ENCODE measurements at regions not wholly inside any gene's neighbourhood (a gene's known extent, or its start where the extent isn't known, plus 50 kb on each side); places are given as distances from the start of the nearest gene placed in this dataset.

DNA sequence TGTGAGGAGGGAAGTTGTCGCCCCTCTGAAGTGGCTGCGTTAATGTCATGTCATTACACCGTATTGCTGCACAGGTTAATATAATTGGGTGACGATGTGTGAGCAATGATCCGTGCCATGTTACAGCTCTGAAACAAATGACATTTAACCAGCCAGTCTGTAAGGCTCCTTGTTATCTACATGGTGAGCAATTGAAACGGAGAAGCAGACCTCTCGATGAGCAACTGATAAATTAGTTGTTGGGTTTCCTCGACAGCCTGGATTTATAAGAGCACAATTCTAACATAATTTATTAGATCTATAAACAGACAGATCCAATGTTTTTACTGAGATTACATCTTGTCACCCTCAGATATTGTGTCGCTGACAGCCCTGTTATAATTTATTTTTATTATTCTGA, 49.9 kb upstream of the MAFB start:
- no peak for DNase-seq

DNA sequence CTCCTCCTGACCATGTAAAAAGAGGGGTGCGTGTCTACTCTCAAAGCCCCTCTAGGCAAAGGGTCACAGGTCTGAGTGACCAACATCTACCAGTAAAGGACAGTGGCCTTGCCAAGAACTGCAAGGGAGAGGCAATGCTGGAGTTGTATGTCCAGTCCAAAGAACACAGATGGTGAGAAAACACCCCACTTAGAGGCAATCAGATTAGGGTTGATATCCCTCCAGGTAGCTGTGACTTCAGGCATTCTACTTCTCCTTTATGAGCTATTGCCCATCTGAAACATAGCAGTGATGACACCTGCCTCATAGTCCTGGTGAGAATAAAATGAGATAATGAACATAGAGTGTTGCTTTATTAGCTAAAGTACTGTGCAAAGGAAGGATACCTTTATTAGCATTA, 50.8 kb upstream of the MAFB start:
- DNase-seq: no peak

- peak; percentile 20 for DNase-seq
These were observed 52.6 kb upstream of the MAFB start for GRCh38 chr20:40741507-40742106.

DNA sequence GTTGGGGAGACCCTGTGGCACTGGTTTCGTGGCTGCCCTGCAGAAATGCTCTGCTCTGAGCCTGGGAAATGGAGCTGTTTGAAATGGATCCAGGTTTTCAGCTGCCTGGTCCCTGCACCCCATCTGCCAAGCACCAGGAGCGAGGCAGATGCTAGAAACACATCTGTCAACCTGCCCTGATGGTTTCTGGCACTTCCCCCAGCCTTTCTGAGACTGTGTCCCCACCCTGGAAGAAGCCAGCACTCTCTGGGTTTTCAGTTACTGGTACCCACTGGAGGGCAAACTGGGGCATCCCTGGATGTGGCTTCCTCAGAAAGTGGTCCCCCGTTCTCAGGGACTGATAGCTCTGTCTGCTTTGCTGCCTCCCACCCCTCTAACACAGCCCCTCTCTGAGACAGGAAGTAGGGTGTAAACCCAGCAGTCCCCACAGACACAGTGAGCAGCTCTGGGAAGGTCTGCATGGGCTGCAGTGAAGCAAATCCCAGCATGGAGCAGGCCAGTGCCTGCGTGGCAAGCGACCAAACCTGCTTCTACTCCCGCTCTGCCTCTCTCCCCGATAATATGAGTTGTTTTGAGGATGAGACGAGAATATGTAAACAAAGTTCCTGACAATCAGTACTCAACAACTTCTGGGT, 54.2 kb upstream of the MAFB start:
- DNase-seq: no peak

GRCh38 chr20:40744072-40744817, 55.2 kb upstream of the MAFB start:
- DNase-seq: no peak

GRCh38 chr20:40744818-40745175, 55.8 kb upstream of the MAFB start:
- DNase-seq: no peak

DNA sequence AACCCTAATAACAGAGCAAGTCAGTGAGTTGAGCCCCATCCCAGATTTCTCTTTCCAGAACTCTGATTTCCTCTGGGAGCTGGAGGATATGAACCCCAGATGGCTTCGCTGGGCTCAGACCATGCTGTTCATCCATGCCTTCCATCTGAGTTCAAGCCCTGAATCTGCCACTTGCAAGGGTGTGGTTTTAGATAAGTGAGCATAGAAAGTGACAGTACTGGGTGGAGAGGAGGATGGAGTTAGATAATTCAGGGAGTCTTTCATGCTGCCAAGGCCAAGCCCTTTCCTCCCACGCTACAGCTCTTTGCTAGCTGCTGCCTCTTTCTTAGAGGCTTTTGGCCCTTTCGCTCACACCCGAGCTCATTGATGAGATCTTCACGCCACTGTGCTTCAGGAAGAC, 57.2 kb upstream of the MAFB start:
- no peak for DNase-seq

GRCh38 chr20:40748182-40748581, 59.1 kb upstream of the MAFB start:
- no peak for DNase-seq

DNA sequence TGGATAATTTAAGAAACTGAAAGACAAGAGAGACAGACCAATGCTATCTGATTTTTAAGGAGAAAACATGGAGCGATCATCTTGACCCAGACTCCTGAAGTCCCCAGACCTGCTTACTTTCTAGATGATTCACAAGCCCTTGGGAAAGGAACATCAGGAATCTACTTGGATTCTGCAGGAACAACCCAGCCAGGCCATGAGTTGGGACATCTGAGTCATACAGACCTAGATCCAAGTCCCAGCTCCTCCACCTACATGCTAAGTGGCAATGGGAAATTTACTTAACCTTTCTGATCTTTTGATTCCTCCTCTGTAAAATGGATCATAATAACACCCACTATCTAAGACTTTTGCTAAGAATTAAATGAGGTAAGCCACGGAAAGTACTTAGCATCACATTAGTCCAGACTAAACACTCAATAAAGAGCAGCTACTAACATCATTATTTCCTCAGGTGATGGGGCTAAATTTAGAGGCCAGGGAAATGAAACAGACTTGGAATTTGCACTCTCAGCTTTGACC, 61.0 kb upstream of the MAFB start:
- DNase-seq: no peak

DNA sequence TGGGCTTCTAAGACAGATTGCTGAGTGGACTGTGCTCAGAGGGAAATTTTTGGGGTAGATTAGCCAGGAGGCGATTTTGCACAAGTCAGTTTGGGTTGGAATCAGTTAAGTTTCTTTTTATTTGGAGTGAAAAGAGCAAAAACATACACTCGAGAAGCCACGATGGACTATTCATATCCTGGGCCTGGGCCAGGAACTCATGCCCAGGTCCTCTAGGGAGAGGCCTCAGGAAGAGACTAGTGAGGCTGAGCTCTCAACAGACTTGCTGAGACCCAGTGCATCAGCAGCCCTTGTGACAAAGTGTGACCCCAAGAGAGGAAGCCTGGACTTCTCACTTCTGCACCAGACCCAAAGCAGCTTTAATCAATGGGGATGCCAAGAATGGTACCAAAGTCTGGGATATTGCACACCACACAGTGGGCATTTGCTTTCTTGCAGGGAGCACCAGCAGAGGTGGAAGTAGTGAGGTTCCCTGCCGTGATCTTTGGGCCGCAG, 61.6 kb upstream of the MAFB start:
- DNase-seq: no peak

- DNase-seq: no peak
These were observed 64.4 kb upstream of the MAFB start for GRCh38 chr20:40753472-40753871.

DNA sequence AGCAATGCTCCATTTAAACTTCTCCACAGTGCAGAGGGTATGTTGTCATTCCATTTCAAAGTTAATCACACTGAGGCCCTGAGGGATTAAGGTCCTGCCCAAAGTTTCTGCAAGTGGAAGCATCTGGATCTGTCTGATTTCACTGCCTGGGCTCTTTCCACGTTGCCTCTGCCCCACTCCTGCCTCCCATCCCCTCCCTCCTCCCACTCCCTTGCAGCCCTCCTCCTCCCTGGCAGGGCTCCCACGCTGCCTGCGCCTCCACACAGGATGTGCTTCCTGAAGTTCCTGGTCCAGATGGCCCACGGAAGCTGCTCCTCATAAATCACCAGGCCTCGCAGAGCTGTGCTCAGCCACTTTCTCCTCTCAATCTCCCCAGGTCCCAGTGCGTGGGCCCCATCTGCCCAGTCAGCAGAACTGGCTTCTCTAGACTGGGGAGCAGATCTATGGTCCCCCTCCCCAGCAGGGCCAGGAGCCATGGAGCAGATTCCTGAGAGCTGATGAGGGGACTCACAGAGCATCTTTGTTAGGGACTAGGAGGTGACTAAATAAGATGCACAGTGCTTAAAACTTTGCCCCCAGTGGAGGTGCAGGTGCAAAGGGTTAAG, 65.4 kb upstream of the MAFB start:
- DNase-seq: no peak

DNA sequence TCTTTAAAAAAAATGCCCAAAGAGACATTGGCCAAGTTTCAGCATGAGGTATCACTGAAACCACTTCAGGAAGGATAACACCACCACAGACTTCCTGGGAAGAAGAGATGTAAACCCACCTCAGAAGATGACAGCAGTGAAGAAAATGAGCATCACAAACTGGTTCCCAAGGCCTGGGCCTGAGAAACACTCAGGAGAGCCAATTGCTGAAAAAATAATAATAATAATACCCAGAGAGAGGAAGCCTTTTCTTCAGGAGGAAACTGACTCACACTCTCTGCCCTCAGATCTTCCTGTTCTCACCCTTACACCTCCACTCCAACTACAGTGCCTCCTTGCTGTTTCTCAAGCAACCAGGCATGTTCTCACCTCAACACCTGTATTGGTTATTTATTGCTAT, 68.1 kb upstream of the MAFB start:
- DNase-seq: no peak

- no peak for DNase-seq
These were observed 69.8 kb upstream of the MAFB start for GRCh38 chr20:40758790-40759189.

DNA sequence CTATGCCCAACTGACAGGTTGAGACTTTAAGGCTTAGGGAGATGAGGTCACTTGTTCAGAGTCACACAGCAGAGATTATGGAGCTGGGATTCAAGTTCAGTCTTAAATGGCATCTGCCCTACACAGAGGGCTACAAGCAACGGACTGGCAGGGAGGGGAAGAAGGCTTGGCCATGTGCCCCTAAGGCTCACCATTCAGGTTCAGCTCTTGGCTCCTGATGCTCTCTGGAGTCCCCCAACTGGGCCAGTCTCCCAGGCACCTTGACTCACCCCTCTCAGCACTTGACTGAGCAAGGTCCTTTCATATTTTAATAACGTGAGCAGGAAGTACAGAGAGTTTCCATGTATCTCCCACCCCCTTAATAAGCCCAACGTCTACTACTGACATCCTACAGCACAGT, 71.4 kb upstream of the MAFB start:
- no peak for DNase-seq

DNA sequence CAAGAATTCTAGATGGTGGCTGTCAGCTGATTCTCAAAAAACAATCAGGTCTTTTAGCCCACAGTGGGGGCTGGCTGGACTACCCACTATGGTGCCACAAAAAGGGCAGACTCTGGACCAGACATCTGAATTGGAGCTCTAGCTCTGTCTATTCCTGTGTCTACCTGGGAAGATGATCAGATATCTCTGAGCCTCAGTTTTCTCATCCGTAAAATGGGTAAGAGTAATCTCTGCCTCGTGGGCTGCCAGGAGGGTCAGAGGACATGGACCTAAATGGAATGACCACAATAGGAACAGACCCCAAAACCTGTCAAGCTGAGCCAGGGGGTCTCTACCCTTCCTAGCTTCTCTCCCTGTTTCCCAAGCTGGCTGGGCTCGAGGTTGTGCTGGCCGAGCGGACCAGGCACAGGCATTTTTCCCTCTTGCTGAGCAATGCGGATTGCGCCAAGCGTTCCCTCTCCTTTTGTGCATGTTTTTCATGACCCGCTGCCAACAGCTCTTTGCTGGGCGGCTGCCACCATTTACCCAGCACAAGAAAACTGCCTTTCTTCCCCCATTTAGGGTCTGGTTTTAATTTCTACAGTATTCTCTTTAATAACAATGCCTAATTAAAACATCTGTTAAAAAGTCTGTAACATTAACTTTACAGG, 74.7 kb upstream of the MAFB start:
- peak; percentile 9 for DNase-seq

GRCh38 chr20:40765814-40766480, 76.9 kb upstream of the MAFB start:
- DNase-seq: no peak

DNA sequence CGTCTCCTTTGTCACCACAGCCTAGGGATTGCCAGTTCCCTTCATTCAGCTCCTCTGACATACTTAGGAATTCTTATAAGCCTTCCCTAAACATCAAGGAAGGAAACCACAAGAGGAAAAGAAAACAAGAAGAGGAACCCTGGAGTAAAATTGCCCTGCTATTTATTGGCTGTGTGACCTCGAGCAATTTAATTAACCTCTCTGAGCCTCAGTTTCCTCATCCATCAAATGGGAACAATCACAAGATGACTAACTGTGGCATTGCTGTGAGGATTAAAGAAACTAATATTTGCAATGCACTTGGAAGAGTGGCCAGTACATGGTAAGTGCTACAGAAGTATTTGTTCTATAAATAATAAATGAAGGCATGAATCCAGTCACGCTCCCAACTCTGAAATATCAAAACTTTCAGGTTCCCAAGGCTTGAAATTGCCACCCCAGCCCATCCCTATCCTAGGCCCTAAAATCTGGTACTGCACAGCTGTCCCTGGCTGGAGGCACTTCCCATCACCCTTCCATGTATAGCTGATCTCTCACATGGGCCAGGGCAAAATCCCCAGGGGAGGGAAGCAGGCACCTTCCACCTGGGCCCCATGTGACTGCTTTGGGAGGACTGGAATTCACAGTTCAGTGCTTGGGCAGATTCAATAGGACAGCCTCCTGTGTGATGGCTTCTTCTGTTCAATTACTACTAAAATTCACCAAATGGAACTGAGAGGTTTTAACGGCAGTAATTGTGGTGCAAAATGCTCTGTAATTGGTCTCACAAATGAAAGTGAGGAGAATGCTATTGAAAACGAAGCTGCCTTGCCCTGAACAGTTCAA, 78.0 kb upstream of the MAFB start:
- no peak for DNase-seq

GRCh38 chr20:40767615-40767924, 78.5 kb upstream of the MAFB start:
- no peak for DNase-seq

- DNase-seq: no peak
These were observed 79.1 kb upstream of the MAFB start for GRCh38 chr20:40768105-40768504.

GRCh38 chr20:40769677-40770285, 80.7 kb upstream of the MAFB start:
- no peak for DNase-seq

Data from fibroblast of skin of back (primary cell).